GM23338 (cell line): ENCODE measurements at regions not wholly inside any gene's neighbourhood (a gene's known extent, or its start where the extent isn't known, plus 50 kb on each side); places are given as distances from the start of the nearest gene placed in this dataset.

Source experiments
- ATAC-seq: fragments of 200-7000 bp; cut with Tn5 transposase; 3 replicates; pipeline ENCODE4 v1.9.1; 2020
- DNase-seq: peaks from one replicate; pipeline ENCODE4 v3.0.0-alpha.2; 2015; ENCODE audit warnings: low spot score
- H2AFZ ChIP-seq: fragments of 200-600 bp; sonication (generic); 2 replicates; pipeline ENCODE4 v1.8.0; 2016; ENCODE audit warnings: antibody characterized with exemption, mild to moderate bottlenecking, moderate library complexity
- H3F3A ChIP-seq: fragments of 200-600 bp; sonication (generic); replicated peaks from 2 replicates; pipeline ENCODE4 v1.8.0; 2017; ENCODE audit warnings: antibody characterized with exemption, mixed run types, low read depth
- H3K27ac ChIP-seq: fragments of 200-600 bp; sonication (generic); 2 replicates; pipeline ENCODE4 v1.6.1; 2016; ENCODE audit warnings: low read depth
- H3K27me3 ChIP-seq: fragments of 200-600 bp; sonication (generic); 2 replicates; pipeline ENCODE4 v1.8.0; 2016; ENCODE audit warnings: mild to moderate bottlenecking, mixed run types, moderate library complexity; ENCODE audit not compliant: insufficient read depth
- H3K36me3 ChIP-seq: fragments of 200-600 bp; sonication (generic); 2 replicates; pipeline ENCODE4 v1.8.0; 2016; ENCODE audit warnings: mild to moderate bottlenecking; ENCODE audit not compliant: insufficient read depth
- H3K4me1 ChIP-seq: fragments of 200-600 bp; sonication (generic); 2 replicates; pipeline ENCODE4 v1.8.0; 2016; ENCODE audit warnings: mild to moderate bottlenecking, moderate library complexity; ENCODE audit not compliant: insufficient read depth
- H3K4me2 ChIP-seq: fragments of 200-600 bp; sonication (generic); 2 replicates; pipeline ENCODE4 v1.7.1; 2017; ENCODE audit warnings: mixed run types
- H3K4me3 ChIP-seq: fragments of 200-600 bp; sonication (generic); 2 replicates; pipeline ENCODE4 v1.6.1; 2016; ENCODE audit warnings: mixed run types
- H3K79me2 ChIP-seq: fragments of 200-600 bp; sonication (generic); replicated peaks from 2 replicates; pipeline ENCODE4 v1.8.0; 2017; ENCODE audit warnings: mild to moderate bottlenecking; ENCODE audit not compliant: insufficient read depth
- H3K9me2 ChIP-seq: fragments of 200-600 bp; sonication (generic); 2 replicates; pipeline ENCODE4 v1.8.0; 2017; ENCODE audit not compliant: insufficient read depth
- H4K20me1 ChIP-seq: fragments of 200-600 bp; sonication (generic); replicated peaks from 2 replicates; pipeline ENCODE4 v1.8.0; 2017; ENCODE audit warnings: mild to moderate bottlenecking; ENCODE audit not compliant: insufficient read depth
- H3K27ac Mint-ChIP-seq: 2 replicates; pipeline ENCODE4 v1.8.0; 2020; ENCODE audit warnings: inconsistent platforms, mild to moderate bottlenecking, moderate library complexity, mixed read lengths
- H3K27me3 Mint-ChIP-seq: 3 replicates; pipeline ENCODE4 v1.8.0; 2022; ENCODE audit warnings: low read depth, mild to moderate bottlenecking, moderate library complexity, mixed read lengths, inconsistent platforms; ENCODE audit not compliant: insufficient read depth, poor library complexity
- H3K36me3 Mint-ChIP-seq: 3 replicates; pipeline ENCODE4 v1.8.0; 2021; ENCODE audit warnings: low read depth, mild to moderate bottlenecking, inconsistent platforms, moderate library complexity, mixed read lengths
- H3K4me1 Mint-ChIP-seq: 3 replicates; pipeline ENCODE4 v1.8.0; 2020; ENCODE audit warnings: mild to moderate bottlenecking, inconsistent platforms, mixed read lengths
- H3K4me3 Mint-ChIP-seq: 3 replicates; pipeline ENCODE4 v1.8.0; 2021; ENCODE audit warnings: moderate library complexity, mild to moderate bottlenecking, inconsistent platforms, mixed read lengths
- H3K9me3 Mint-ChIP-seq: 3 replicates; pipeline ENCODE4 v1.8.0; 2020; ENCODE audit warnings: moderate library complexity, mild to moderate bottlenecking, inconsistent platforms, mixed read lengths
- CREB1 ChIP-seq: fragments of 250-450 bp; sonication (Bioruptor Pico); IDR thresholded peaks from 2 replicates; pipeline ENCODE4 v1.5.0; 2020; ENCODE audit warnings: low read depth, mild to moderate bottlenecking, moderate library complexity
- EZH2 ChIP-seq: fragments of 200-600 bp; sonication (generic); IDR thresholded peaks from one replicate; pipeline ENCODE4 v1.8.0; 2017; ENCODE audit warnings: antibody characterized with exemption, mild to moderate bottlenecking, low read depth; ENCODE audit not compliant: unreplicated experiment
- EZH2phosphoT487 ChIP-seq: fragments of 200-600 bp; sonication (generic); IDR thresholded peaks from one replicate; pipeline ENCODE4 v1.8.1; 2018; ENCODE audit warnings: antibody characterized with exemption; ENCODE audit not compliant: unreplicated experiment
- JUNB ChIP-seq: IDR thresholded peaks from one replicate; pipeline ENCODE4 v1.6.1; 2016; ENCODE audit warnings: antibody characterized with exemption; ENCODE audit not compliant: unreplicated experiment
- STAT1 ChIP-seq: IDR thresholded peaks from one replicate; pipeline ENCODE4 v1.6.1; 2016; ENCODE audit warnings: antibody characterized with exemption; ENCODE audit not compliant: unreplicated experiment
- ZNF114 ChIP-seq: fragments of 250-450 bp; sonication (Bioruptor Pico); IDR thresholded peaks from 2 replicates; pipeline ENCODE4 v1.5.0; 2020; ENCODE audit warnings: mild to moderate bottlenecking, moderate library complexity
- ZNF331 ChIP-seq: fragments of 250-450 bp; sonication (Bioruptor Pico); IDR thresholded peaks from 2 replicates; pipeline ENCODE4 v1.5.0; 2020; ENCODE audit warnings: low read depth, mild to moderate bottlenecking, moderate library complexity
- TF ChIP-seq, protein P1 (sequence below): IDR thresholded peaks from one replicate; pipeline ENCODE4 v1.6.1; 2018; ENCODE audit warnings: antibody characterized with exemption; ENCODE audit not compliant: unreplicated experiment
- TF ChIP-seq, protein P2 (sequence below), 2 experiments: fragments of 200-600 bp in 1 of 2; sonication (generic) in 1 of 2; conservative IDR thresholded peaks; 2 replicates each; pipeline versions ENCODE4 v1.5.1 to v1.6.1; 2016 to 2017; ENCODE audit warnings: antibody characterized with exemption in 2 of 2, low read depth in 2 of 2, mild to moderate bottlenecking in 2 of 2, moderate library complexity in 1 of 2
- TF ChIP-seq, protein P3 (sequence below): IDR thresholded peaks from 2 replicates; pipeline ENCODE4 v1.6.1; 2016; ENCODE audit warnings: antibody characterized with exemption

GRCh38 chr2:105584435-105585010 lies 160.2 kb upstream of the NCK2 start:
- H3K4me3 ChIP-seq: no peak overlapping the region
- DNase-seq (no peak), ATAC-seq (no peak)
- 0 out of 2 replicates have a peak, but pooled peaks cover 6% of the 10 kb centered on the region for H3K9me2 ChIP-seq
- H3K27ac ChIP-seq: no peak overlapping the region
- TF ChIP-seq ZNF114 (CRISPR knock-in tag): no peak
- Mint-ChIP-seq H3K4me3 (no peak overlapping the region), H3K9me3 (peaks cover 14% of the 10 kb centered on the region), H3K36me3 (peaks cover 5% of the 10 kb centered on the region), H3K27me3 (peaks cover 8% of the 10 kb centered on the region), H3K4me1 (peaks cover 12% of the 10 kb centered on the region; the same call in 2 of the 3 replicates), H3K27ac (no peak overlapping the region)
- H3F3A ChIP-seq: no peaks in the 10 kb centered on the region
- H4K20me1 ChIP-seq: no peaks in the 10 kb centered on the region
- no peak overlapping the region; the same call in 1 of the 2 replicates for H2AFZ ChIP-seq
- H3K4me2 ChIP-seq: no peak overlapping the region
- H3K79me2 ChIP-seq: no peaks in the 10 kb centered on the region
- peaks cover 9% of the 10 kb centered on the region for H3K4me1 ChIP-seq
- H3K36me3 ChIP-seq: no peaks in the 10 kb centered on the region
- H3K27me3 ChIP-seq: no peaks in the 10 kb centered on the region

DNA sequence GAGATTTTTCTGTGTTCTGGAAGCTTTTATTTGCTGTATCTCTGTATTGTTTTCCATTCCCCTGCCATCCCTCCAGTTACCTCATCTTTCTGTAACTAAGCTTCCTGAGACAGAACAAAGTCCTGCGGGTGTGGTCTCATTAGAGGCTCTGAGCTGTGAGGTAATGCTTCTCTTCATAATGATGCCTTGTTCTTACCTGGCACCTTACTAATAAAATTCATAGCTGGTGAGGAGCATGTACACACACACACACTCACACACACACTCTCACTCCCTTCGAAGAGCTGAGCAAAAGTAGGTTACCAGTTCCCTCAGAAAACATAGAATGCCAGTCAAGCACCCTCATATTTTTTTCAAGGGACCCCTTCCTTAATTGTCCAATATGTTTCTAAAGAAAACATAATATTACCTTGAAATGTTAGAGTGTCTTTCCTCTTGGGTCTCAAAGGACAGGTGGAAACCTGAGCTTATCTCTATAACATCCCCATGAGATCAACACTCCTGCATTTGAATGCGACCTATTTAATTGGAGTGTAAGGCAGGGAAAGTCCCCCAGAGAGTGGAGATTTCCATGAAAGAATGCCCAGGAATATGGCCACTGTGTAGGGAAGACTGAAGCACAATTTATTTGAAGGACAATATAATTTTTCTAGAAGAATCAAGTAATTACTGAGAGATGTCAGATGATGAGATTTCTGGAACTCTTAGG lies 161.6 kb upstream of the NCK2 start:
- H3K4me2 ChIP-seq: peak overlapping the region; percentile 12; the same call in 1 of the 2 replicates
- DNase-seq: no peak
- no peaks in the 10 kb centered on the region for H3K27me3 ChIP-seq
- no peaks in the 10 kb centered on the region for H3F3A ChIP-seq
- peaks cover 9% of the 10 kb centered on the region for H3K4me1 ChIP-seq
- H3K9me2 ChIP-seq: 0 out of 2 replicates have a peak, but pooled peaks cover 6% of the 10 kb centered on the region
- H3K27me3 Mint-ChIP-seq: peaks cover 8% of the 10 kb centered on the region
- no peaks in the 10 kb centered on the region for H3K79me2 ChIP-seq
- no peak overlapping the region for H3K27ac ChIP-seq
- H3K4me1 Mint-ChIP-seq: peaks cover 12% of the 10 kb centered on the region; the same call in 2 of the 3 replicates
- no peak overlapping the region; the same call in 1 of the 2 replicates for H3K27ac Mint-ChIP-seq
- H3K36me3 ChIP-seq: no peaks in the 10 kb centered on the region
- no peak overlapping the region for H3K4me3 ChIP-seq
- no peaks in the 10 kb centered on the region for H4K20me1 ChIP-seq
- H2AFZ ChIP-seq: peak overlapping the region; percentile 43; the same call in 1 of the 2 replicates
- H3K36me3 Mint-ChIP-seq: peaks cover 2% of the 10 kb centered on the region; the same call in 2 of the 3 replicates
- peaks cover 9% of the 10 kb centered on the region; the same call in 2 of the 3 replicates for H3K9me3 Mint-ChIP-seq
- no peak; the same call in 2 of the 3 replicates for ATAC-seq
- no peak overlapping the region for H3K4me3 Mint-ChIP-seq
- TF ChIP-seq ZNF331 (CRISPR knock-in tag): no peak
- TF ChIP-seq, protein P1, sequence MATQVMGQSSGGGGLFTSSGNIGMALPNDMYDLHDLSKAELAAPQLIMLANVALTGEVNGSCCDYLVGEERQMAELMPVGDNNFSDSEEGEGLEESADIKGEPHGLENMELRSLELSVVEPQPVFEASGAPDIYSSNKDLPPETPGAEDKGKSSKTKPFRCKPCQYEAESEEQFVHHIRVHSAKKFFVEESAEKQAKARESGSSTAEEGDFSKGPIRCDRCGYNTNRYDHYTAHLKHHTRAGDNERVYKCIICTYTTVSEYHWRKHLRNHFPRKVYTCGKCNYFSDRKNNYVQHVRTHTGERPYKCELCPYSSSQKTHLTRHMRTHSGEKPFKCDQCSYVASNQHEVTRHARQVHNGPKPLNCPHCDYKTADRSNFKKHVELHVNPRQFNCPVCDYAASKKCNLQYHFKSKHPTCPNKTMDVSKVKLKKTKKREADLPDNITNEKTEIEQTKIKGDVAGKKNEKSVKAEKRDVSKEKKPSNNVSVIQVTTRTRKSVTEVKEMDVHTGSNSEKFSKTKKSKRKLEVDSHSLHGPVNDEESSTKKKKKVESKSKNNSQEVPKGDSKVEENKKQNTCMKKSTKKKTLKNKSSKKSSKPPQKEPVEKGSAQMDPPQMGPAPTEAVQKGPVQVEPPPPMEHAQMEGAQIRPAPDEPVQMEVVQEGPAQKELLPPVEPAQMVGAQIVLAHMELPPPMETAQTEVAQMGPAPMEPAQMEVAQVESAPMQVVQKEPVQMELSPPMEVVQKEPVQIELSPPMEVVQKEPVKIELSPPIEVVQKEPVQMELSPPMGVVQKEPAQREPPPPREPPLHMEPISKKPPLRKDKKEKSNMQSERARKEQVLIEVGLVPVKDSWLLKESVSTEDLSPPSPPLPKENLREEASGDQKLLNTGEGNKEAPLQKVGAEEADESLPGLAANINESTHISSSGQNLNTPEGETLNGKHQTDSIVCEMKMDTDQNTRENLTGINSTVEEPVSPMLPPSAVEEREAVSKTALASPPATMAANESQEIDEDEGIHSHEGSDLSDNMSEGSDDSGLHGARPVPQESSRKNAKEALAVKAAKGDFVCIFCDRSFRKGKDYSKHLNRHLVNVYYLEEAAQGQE: no peak
- TF ChIP-seq, protein P2, sequence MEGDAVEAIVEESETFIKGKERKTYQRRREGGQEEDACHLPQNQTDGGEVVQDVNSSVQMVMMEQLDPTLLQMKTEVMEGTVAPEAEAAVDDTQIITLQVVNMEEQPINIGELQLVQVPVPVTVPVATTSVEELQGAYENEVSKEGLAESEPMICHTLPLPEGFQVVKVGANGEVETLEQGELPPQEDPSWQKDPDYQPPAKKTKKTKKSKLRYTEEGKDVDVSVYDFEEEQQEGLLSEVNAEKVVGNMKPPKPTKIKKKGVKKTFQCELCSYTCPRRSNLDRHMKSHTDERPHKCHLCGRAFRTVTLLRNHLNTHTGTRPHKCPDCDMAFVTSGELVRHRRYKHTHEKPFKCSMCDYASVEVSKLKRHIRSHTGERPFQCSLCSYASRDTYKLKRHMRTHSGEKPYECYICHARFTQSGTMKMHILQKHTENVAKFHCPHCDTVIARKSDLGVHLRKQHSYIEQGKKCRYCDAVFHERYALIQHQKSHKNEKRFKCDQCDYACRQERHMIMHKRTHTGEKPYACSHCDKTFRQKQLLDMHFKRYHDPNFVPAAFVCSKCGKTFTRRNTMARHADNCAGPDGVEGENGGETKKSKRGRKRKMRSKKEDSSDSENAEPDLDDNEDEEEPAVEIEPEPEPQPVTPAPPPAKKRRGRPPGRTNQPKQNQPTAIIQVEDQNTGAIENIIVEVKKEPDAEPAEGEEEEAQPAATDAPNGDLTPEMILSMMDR (conservative IDR thresholded peaks at IDR 0.05; ENCODE audit: low read depth in 2 of 2): no peak
- TF ChIP-seq JUNB: no peak
- TF ChIP-seq CREB1 (CRISPR knock-in tag): no peak
- TF ChIP-seq, protein P3, sequence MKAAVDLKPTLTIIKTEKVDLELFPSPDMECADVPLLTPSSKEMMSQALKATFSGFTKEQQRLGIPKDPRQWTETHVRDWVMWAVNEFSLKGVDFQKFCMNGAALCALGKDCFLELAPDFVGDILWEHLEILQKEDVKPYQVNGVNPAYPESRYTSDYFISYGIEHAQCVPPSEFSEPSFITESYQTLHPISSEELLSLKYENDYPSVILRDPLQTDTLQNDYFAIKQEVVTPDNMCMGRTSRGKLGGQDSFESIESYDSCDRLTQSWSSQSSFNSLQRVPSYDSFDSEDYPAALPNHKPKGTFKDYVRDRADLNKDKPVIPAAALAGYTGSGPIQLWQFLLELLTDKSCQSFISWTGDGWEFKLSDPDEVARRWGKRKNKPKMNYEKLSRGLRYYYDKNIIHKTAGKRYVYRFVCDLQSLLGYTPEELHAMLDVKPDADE: no peak
- TF ChIP-seq EZH2: no peak
- no peak for TF ChIP-seq ZNF114 (CRISPR knock-in tag)
- no peak for TF ChIP-seq EZH2phosphoT487
- TF ChIP-seq STAT1: no peak
